Ishikawa (cell line): ENCODE measurements at regions not wholly inside any gene's neighbourhood (a gene's known extent, or its start where the extent isn't known, plus 50 kb on each side); places are given as distances from the start of the nearest gene placed in this dataset.

Experiments used
- CREB1 ChIP-seq: IDR thresholded peaks from 2 replicates; pipeline ENCODE4 v1.6.1; 2012; ENCODE audit warnings: low read depth
- EP300 ChIP-seq: IDR thresholded peaks from 2 replicates; pipeline ENCODE4 v1.6.1; 2012; ENCODE audit warnings: borderline replicate concordance
- MAX ChIP-seq: IDR thresholded peaks from 2 replicates; pipeline ENCODE4 v1.6.1; 2012
- RAD21 ChIP-seq: IDR thresholded peaks from 2 replicates; pipeline ENCODE4 v1.6.1; 2012; ENCODE audit warnings: low read depth
- REST ChIP-seq: IDR thresholded peaks from 2 replicates; pipeline ENCODE4 v1.6.1; 2012; ENCODE audit warnings: low read depth, mild to moderate bottlenecking
- TAF1 ChIP-seq: IDR thresholded peaks from 2 replicates; pipeline ENCODE4 v1.6.1; 2012; ENCODE audit warnings: low read depth, mild to moderate bottlenecking
- TCF12 ChIP-seq: IDR thresholded peaks from 2 replicates; pipeline ENCODE4 v1.6.1; 2012; ENCODE audit warnings: low read depth
- TEAD4 ChIP-seq: IDR thresholded peaks from 2 replicates; pipeline ENCODE4 v1.6.1; 2012

- TF ChIP-seq TCF12 (no peak), MAX (no peak), EP300 (no peak), TEAD4 (no peak), CREB1 (no peak), REST (no peak), RAD21 (no peak), TAF1 (no peak)
These were observed 51.5 kb downstream of the SST start for GRCh38 chr3:187618722-187619121.
